A673 (cell line): ENCODE measurements at regions not wholly inside any gene's neighbourhood (a gene's known extent, or its start where the extent isn't known, plus 50 kb on each side); places are given as distances from the start of the nearest gene placed in this dataset.

Source experiments
- BruUV-seq: library from RNA; stranded (reverse); fragments of 400-500 nt; replicated peaks from 2 replicates; lab custom pipeline; 2021; lab: Mats Ljungman, UMichigan
- CTCF ChIA-PET: fragments of 300-600 bp; sonication (Branson Sonifier 250); formaldehyde crosslinking; loops from one replicate; lab custom pipeline; 2022; ENCODE audit warnings: antibody characterized with exemption; lab: Charles Lee
- POLR2A ChIA-PET: fragments of 300-600 bp; sonication (Branson Sonifier 250); formaldehyde crosslinking; loops from one replicate; lab custom pipeline; 2022; ENCODE audit warnings: antibody characterized with exemption; ENCODE audit not compliant: low non-redundant PET; lab: Charles Lee
- DNase-seq: peaks from one replicate; pipeline ENCODE4 v3.0.0-alpha.2; 2015; ENCODE audit warnings: low spot score
- H3K27ac ChIP-seq: fragments of 200-600 bp; sonication (generic); 2 replicates; pipeline ENCODE4 v1.5.1; 2016; ENCODE audit warnings: mixed run types, low read depth, mild to moderate bottlenecking, mixed read lengths, antibody characterized with exemption, low read length; ENCODE audit not compliant: poor library complexity, severe bottlenecking
- H3K27me3 ChIP-seq: fragments of 200-600 bp; sonication (generic); replicated peaks from 2 replicates; pipeline ENCODE4 v1.6.1; 2017; ENCODE audit warnings: mixed run types, low read depth, mild to moderate bottlenecking, mixed read lengths, antibody characterized with exemption, low read length; ENCODE audit not compliant: insufficient read depth, poor library complexity
- H3K36me3 ChIP-seq: fragments of 200-600 bp; sonication (generic); 2 replicates; pipeline ENCODE4 v1.6.1; 2016; ENCODE audit warnings: mixed run types, mild to moderate bottlenecking, mixed read lengths, antibody characterized with exemption, low read length; ENCODE audit not compliant: insufficient read depth, poor library complexity, severe bottlenecking
- H3K4me1 ChIP-seq: fragments of 200-600 bp; sonication (generic); 2 replicates; pipeline ENCODE4 v1.6.1; 2017; ENCODE audit warnings: mixed run types, mild to moderate bottlenecking, mixed read lengths, antibody characterized with exemption, low read length; ENCODE audit not compliant: insufficient read depth, poor library complexity, severe bottlenecking
- H3K4me3 ChIP-seq: fragments of 200-600 bp; sonication (generic); 2 replicates; pipeline ENCODE4 v1.5.1; 2016; ENCODE audit warnings: low read depth, mixed run types, mild to moderate bottlenecking, mixed read lengths, low read length; ENCODE audit not compliant: poor library complexity, severe bottlenecking
- H3K9me3 ChIP-seq: fragments of 200-600 bp; sonication (generic); 2 replicates; pipeline ENCODE4 v1.6.1; 2016; ENCODE audit warnings: mixed run types, low read depth, mild to moderate bottlenecking, mixed read lengths, antibody characterized with exemption, low read length; ENCODE audit not compliant: poor library complexity, severe bottlenecking
- CTCF ChIP-seq: fragments of 300-800, 200-600 bp; sonication (generic); conservative IDR thresholded peaks from 2 replicates; pipeline ENCODE4 v1.5.1; 2017; ENCODE audit warnings: low read depth, mild to moderate bottlenecking, antibody characterized with exemption, low read length, moderate library complexity, mixed read lengths
- EZH2 ChIP-seq: fragments of 200-600 bp; sonication (generic); IDR thresholded peaks from 2 replicates; pipeline ENCODE4 v1.6.1; 2017; ENCODE audit warnings: borderline replicate concordance, low read depth, mild to moderate bottlenecking, mixed read lengths, antibody characterized with exemption, low read length; ENCODE audit not compliant: poor library complexity, severe bottlenecking
- intact Hi-C: fragments of 100-400 bp; cut with micrococcal nuclease; formaldehyde crosslinking; loops from one replicate; pipeline ENCODE4 v1.10.0; 2022; ENCODE audit not compliant: unreplicated experiment

GRCh38 chr2:187157046-187157445 is 291.0 kb downstream of the CALCRL start:
- CTCF ChIA-PET: no interaction called here

GRCh38 chr2:187155476-187155875 is 292.6 kb downstream of the CALCRL start:
- Histone ChIP-seq H3K9me3 (peaks cover 14% of the 10 kb centered on the region), H3K4me3 (no peak overlapping the region), H3K27ac (no peak overlapping the region), H3K4me1 (no peaks in the 10 kb centered on the region), H3K27me3 (no peaks in the 10 kb centered on the region), H3K36me3 (no peaks in the 10 kb centered on the region)
- no TSS peak for BruUV-seq
- TF ChIP-seq CTCF: no peak
- CTCF ChIA-PET: no interaction called here
- intact Hi-C loops: no loop called here
- DNase-seq: no peak
- POLR2A ChIA-PET: no interaction called here

More at GRCh38 chr2:187157046-187157445, 291.0 kb downstream of the CALCRL start:
- no peaks in the 10 kb centered on the region for H3K4me1 ChIP-seq
- TF ChIP-seq CTCF (no peak), EZH2 (no peak)
- DNase-seq: no peak
- no peaks in the 10 kb centered on the region for H3K36me3 ChIP-seq
- H3K4me3 ChIP-seq: no peak overlapping the region
- POLR2A ChIA-PET: no interaction called here
- no peak overlapping the region for H3K27ac ChIP-seq
- H3K9me3 ChIP-seq: peaks cover 14% of the 10 kb centered on the region
- intact Hi-C loops: no loop called here
- BruUV-seq: no TSS peak
- H3K27me3 ChIP-seq: no peaks in the 10 kb centered on the region

DNA sequence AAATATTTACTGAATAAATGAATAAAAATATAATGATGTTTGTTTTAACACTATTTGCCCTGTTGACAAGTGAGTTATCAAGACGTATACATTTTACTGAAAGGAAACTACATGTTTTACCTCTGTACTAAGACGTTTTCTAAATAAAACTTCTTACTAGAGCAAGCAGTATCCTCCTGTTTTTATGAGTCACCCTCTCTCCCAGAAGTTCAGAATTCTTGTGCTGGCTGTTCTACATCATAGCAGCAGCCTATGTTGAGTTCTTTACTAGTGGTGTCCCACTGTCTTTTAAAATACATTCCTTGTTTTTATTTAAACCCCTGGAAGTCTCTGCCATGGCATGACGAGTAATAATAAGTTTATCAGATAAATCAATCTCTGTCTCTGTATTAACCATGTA is 297.4 kb downstream of the CALCRL start:
- no peak overlapping the region for H3K27ac ChIP-seq
- H3K4me3 ChIP-seq: no peak overlapping the region
- intact Hi-C loops: no loop called here
- CTCF ChIA-PET: no interaction called here
- no peak for DNase-seq
- H3K9me3 ChIP-seq: peaks cover 11% of the 10 kb centered on the region
- POLR2A ChIA-PET: no interaction called here
- H3K4me1 ChIP-seq: no peaks in the 10 kb centered on the region
- H3K36me3 ChIP-seq: no peaks in the 10 kb centered on the region
- TF ChIP-seq CTCF: no peak
- TF ChIP-seq EZH2: no peak
- H3K27me3 ChIP-seq: no peaks in the 10 kb centered on the region
- no TSS peak for BruUV-seq
